ENCODE measurements at regions not wholly inside any gene's neighbourhood (a gene's known extent, or its start where the extent isn't known, plus 50 kb on each side); places are given as distances from the start of the nearest gene placed in this dataset.

GRCh38 chr22:19586922-19587684, 62.9 kb upstream of the CLDN5 start:
- Histone ChIP-seq H3K4me3 (no peak overlapping the region), H3K9me3 (no peaks in the 10 kb centered on the region), H3K36me3 (no peaks in the 10 kb centered on the region), H3K27me3 (no peaks in the 10 kb centered on the region), H3K4me1 (no peaks in the 10 kb centered on the region), H3K27ac (no peak overlapping the region)
- TF ChIP-seq POLR2A (IDR thresholded peaks at IDR 0.05) (no peak), CTCF (IDR thresholded peaks at IDR 0.05) (no peak)
- no peak for DNase-seq
- intact Hi-C loops (cut with DNase I; ENCODE audit: low total_unique reads), result no loop called here

- H3K36me3 ChIP-seq, result no peaks in the 10 kb centered on the region
These were observed 66.5 kb upstream of the CLDN5 start for GRCh38 chr22:19590696-19591095.

GRCh38 chr22:19591568-19591967, 67.4 kb upstream of the CLDN5 start:
- Histone ChIP-seq H3K36me3 (no peaks in the 10 kb centered on the region), H3K27me3 (no peaks in the 10 kb centered on the region), H3K4me1 (no peaks in the 10 kb centered on the region), H3K4me3 (no peak overlapping the region), H3K9me3 (no peaks in the 10 kb centered on the region), H3K27ac (no peak overlapping the region)
- no peak for DNase-seq
- TF ChIP-seq POLR2A (IDR thresholded peaks at IDR 0.05) (no peak), CTCF (IDR thresholded peaks at IDR 0.05) (no peak)
- intact Hi-C loops (cut with DNase I; ENCODE audit: low total_unique reads), result no loop called here

More at GRCh38 chr22:19590696-19591095, 66.5 kb upstream of the CLDN5 start:
- no peaks in the 10 kb centered on the region for H3K27me3 ChIP-seq
- H3K27ac ChIP-seq, result no peak overlapping the region
- TF ChIP-seq POLR2A (IDR thresholded peaks at IDR 0.05), result no peak
- TF ChIP-seq CTCF (IDR thresholded peaks at IDR 0.05), result no peak
- intact Hi-C loops (cut with DNase I; ENCODE audit: low total_unique reads), result no loop called here
- no peaks in the 10 kb centered on the region for H3K9me3 ChIP-seq
- no peaks in the 10 kb centered on the region for H3K4me1 ChIP-seq
- no peak for DNase-seq
- no peak overlapping the region for H3K4me3 ChIP-seq

GRCh38 chr22:19592464-19592863, 68.3 kb upstream of the CLDN5 start:
- no peak for TF ChIP-seq POLR2A (IDR thresholded peaks at IDR 0.05)
- no peak for TF ChIP-seq CTCF (IDR thresholded peaks at IDR 0.05)
- Histone ChIP-seq H3K4me1 (no peaks in the 10 kb centered on the region), H3K9me3 (no peaks in the 10 kb centered on the region), H3K27ac (no peak overlapping the region), H3K4me3 (no peak overlapping the region), H3K27me3 (no peaks in the 10 kb centered on the region), H3K36me3 (no peaks in the 10 kb centered on the region)
- intact Hi-C loops (cut with DNase I; ENCODE audit: low total_unique reads), result no loop called here
- DNase-seq, result no peak

GRCh38 chr22:19593991-19594569, 69.9 kb upstream of the CLDN5 start:
- intact Hi-C loops (cut with DNase I; ENCODE audit: low total_unique reads), result no loop called here
- Histone ChIP-seq H3K27me3 (no peaks in the 10 kb centered on the region), H3K4me3 (no peak overlapping the region), H3K36me3 (no peaks in the 10 kb centered on the region), H3K27ac (no peak overlapping the region), H3K4me1 (no peaks in the 10 kb centered on the region), H3K9me3 (no peaks in the 10 kb centered on the region)
- no peak for DNase-seq
- no peak for TF ChIP-seq POLR2A (IDR thresholded peaks at IDR 0.05)
- TF ChIP-seq CTCF (IDR thresholded peaks at IDR 0.05), result no peak
